GM08714 (cell line): ENCODE measurements at regions not wholly inside any gene's neighbourhood (a gene's known extent, or its start where the extent isn't known, plus 50 kb on each side); places are given as distances from the start of the nearest gene placed in this dataset.
"Not testable (repeated sequence)": the region's sequence is repeated elsewhere in the genome, so short reads cannot be mapped to it uniquely, and the experiment has no call there.

Source experiments
- H3K4me3 ChIP-seq: fragments of 200-500 bp; sonication (Bioruptor generic); 2 replicates; pipeline ENCODE4 v1.5.1; 2014; ENCODE audit warnings: mild to moderate bottlenecking, low read length, inconsistent platforms
- ZNF274 ChIP-seq: IDR thresholded peaks from 2 replicates; pipeline ENCODE4 v1.6.1; 2012; ENCODE audit warnings: mild to moderate bottlenecking, low read depth, low read length

GRCh38 chr6:85062884-85063283, 298.5 kb upstream of the TBX18 start:
- no peak for TF ChIP-seq ZNF274
- H3K4me3 ChIP-seq = no peak overlapping the region

GRCh38 chr6:85058806-85059205, 294.4 kb upstream of the TBX18 start:
- H3K4me3 ChIP-seq = no peak overlapping the region
- no peak for TF ChIP-seq ZNF274

- no peak for TF ChIP-seq ZNF274
Observed at GRCh38 chr6:85050149-85050548, 285.8 kb upstream of the TBX18 start.

GRCh38 chr6:85049282-85049681, 284.9 kb upstream of the TBX18 start:
- no peak for TF ChIP-seq ZNF274
- H3K4me3 ChIP-seq = no peak overlapping the region

More at GRCh38 chr6:85050149-85050548, 285.8 kb upstream of the TBX18 start:
- no peak overlapping the region for H3K4me3 ChIP-seq

GRCh38 chr6:85047818-85048217, 283.4 kb upstream of the TBX18 start:
- H3K4me3 ChIP-seq = no peak overlapping the region
- no peak for TF ChIP-seq ZNF274

GRCh38 chr6:85045767-85046166, 281.4 kb upstream of the TBX18 start:
- H3K4me3 ChIP-seq = not testable (repeated sequence)

- no peak overlapping the region for H3K4me3 ChIP-seq
- TF ChIP-seq ZNF274 = no peak
Observed at GRCh38 chr6:85044361-85044760, 280.0 kb upstream of the TBX18 start.

GRCh38 chr6:85041376-85041775, 277.0 kb upstream of the TBX18 start:
- TF ChIP-seq ZNF274 = no peak
- no peak overlapping the region for H3K4me3 ChIP-seq

GRCh38 chr6:85037221-85037620, 272.8 kb upstream of the TBX18 start:
- no peak overlapping the region for H3K4me3 ChIP-seq
- TF ChIP-seq ZNF274 = no peak

- TF ChIP-seq ZNF274 = no peak
- no peak overlapping the region for H3K4me3 ChIP-seq
Observed at GRCh38 chr6:85035766-85036165, 271.4 kb upstream of the TBX18 start.

- H3K4me3 ChIP-seq = no peak overlapping the region
- TF ChIP-seq ZNF274 = no peak
Observed at GRCh38 chr6:85033547-85033946, 269.1 kb upstream of the TBX18 start.

- H3K4me3 ChIP-seq = no peak overlapping the region
- no peak for TF ChIP-seq ZNF274
Observed at GRCh38 chr6:85026021-85026420, 261.6 kb upstream of the TBX18 start.

- no peak overlapping the region for H3K4me3 ChIP-seq
- TF ChIP-seq ZNF274 = no peak
Observed at GRCh38 chr6:85023721-85024120, 259.3 kb upstream of the TBX18 start.

- no peak overlapping the region for H3K4me3 ChIP-seq
- TF ChIP-seq ZNF274 = no peak
Observed at GRCh38 chr6:85017352-85017751, 253.0 kb upstream of the TBX18 start.

- TF ChIP-seq ZNF274 = no peak
- H3K4me3 ChIP-seq = no peak overlapping the region
Observed at GRCh38 chr6:85016726-85017125, 252.3 kb upstream of the TBX18 start.

GRCh38 chr6:85015396-85015990, 251.1 kb upstream of the TBX18 start:
- TF ChIP-seq ZNF274 = no peak
- H3K4me3 ChIP-seq = no peak overlapping the region
